Endothelial cell of umbilical vein (primary cell): ENCODE measurements at regions not wholly inside any gene's neighbourhood (a gene's known extent, or its start where the extent isn't known, plus 50 kb on each side); places are given as distances from the start of the nearest gene placed in this dataset.

Experiments
- BruUV-seq: library from RNA; stranded (reverse); fragments of 400-500 nt; replicated peaks from 2 replicates; lab custom pipeline; 2021; lab: Mats Ljungman, UMichigan
- CTCF ChIA-PET: fragments of 300-600, 350-600 bp; sonication (Branson Sonifier 250); formaldehyde crosslinking; loops from one replicate; lab custom pipeline; 2021; ENCODE audit warnings: antibody characterized with exemption, inconsistent platforms; lab: Charles Lee
- POLR2A ChIA-PET: fragments of 300-600, 350-600 bp; sonication (Branson Sonifier 250); formaldehyde crosslinking; loops from one replicate; lab custom pipeline; 2021; ENCODE audit warnings: antibody characterized with exemption, inconsistent platforms; lab: Charles Lee
- DNase-seq: peaks from one replicate; pipeline ENCODE4 v3.0.0-alpha.2; 2011; ENCODE audit warnings: low read depth, low spot score
- FAIRE-seq: peaks from 2 replicates; lab custom pipeline; 2011; peaks lifted over from hg19 to GRCh38; lab: Jason Lieb, UNC
- H2AFZ ChIP-seq: 2 replicates; pipeline ENCODE4 v1.6.0; 2012; ENCODE audit warnings: low read depth, low read length, control low read depth, inconsistent platforms
- H3K27ac ChIP-seq: 2 replicates; pipeline ENCODE4 v1.5.1; 2011; ENCODE audit warnings: low read depth, mild to moderate bottlenecking, control low read depth, low read length, moderate library complexity; ENCODE audit not compliant: insufficient read depth
- H3K27me3 ChIP-seq, 2 experiments: 2 replicates each; pipeline versions ENCODE4 v1.6.0 to v1.6.1; 2011; ENCODE audit warnings: low read length in 2 of 2, mixed read lengths in 1 of 2; ENCODE audit not compliant: control insufficient read depth in 2 of 2, insufficient read depth in 2 of 2
- H3K36me3 ChIP-seq, 2 experiments: 2 replicates in 1 of 2; 3 replicates in 1 of 2; pipeline ENCODE4 v1.5.1; 2011; ENCODE audit warnings: low read length in 2 of 2, mild to moderate bottlenecking in 1 of 2, moderate library complexity in 1 of 2; ENCODE audit not compliant: control insufficient read depth in 2 of 2, insufficient read depth in 2 of 2; ENCODE audit errors: extremely low read depth in 1 of 2
- H3K4me1 ChIP-seq: 3 replicates; pipeline ENCODE4 v1.5.1; 2011; ENCODE audit warnings: mild to moderate bottlenecking, low read length; ENCODE audit not compliant: control insufficient read depth, insufficient read depth; ENCODE audit errors: extremely low read depth
- H3K4me2 ChIP-seq: 2 replicates; pipeline ENCODE4 v1.6.1; 2011; ENCODE audit warnings: low read length, control low read depth, mixed read lengths; ENCODE audit not compliant: insufficient read depth
- H3K4me3 ChIP-seq, 3 experiments: fragments of 200-600 bp in 1 of 3; sonication (generic), shearing (Covaris generic) in 1 of 3; replicated peaks in 1 of 3; 2 replicates each; pipeline ENCODE4 v1.5.1; 2011 to 2016; ENCODE audit warnings: control low read depth in 3 of 3, low read length in 3 of 3, mild to moderate bottlenecking in 2 of 3, inconsistent platforms in 1 of 3, low read depth in 1 of 3, moderate library complexity in 1 of 3; ENCODE audit not compliant: insufficient read depth in 1 of 3
- H3K79me2 ChIP-seq: 2 replicates; pipeline ENCODE4 v1.6.0; 2012; ENCODE audit warnings: low read length, inconsistent platforms; ENCODE audit not compliant: control insufficient read depth, insufficient read depth
- H3K9ac ChIP-seq: replicated peaks from 2 replicates; pipeline ENCODE3; 2011; ENCODE audit warnings: low read length, control low read depth; ENCODE audit not compliant: insufficient read depth; ENCODE audit errors: extremely low read depth
- H3K9me1 ChIP-seq: replicated peaks from 3 replicates; pipeline ENCODE4 v1.6.0; 2011; ENCODE audit warnings: mild to moderate bottlenecking, low read length; ENCODE audit not compliant: control insufficient read depth, insufficient read depth; ENCODE audit errors: extremely low read depth
- H3K9me3 ChIP-seq: replicated peaks from 2 replicates; pipeline ENCODE4 v1.5.1; 2012; ENCODE audit warnings: low read length, inconsistent platforms; ENCODE audit not compliant: control insufficient read depth, insufficient read depth
- H4K20me1 ChIP-seq: replicated peaks from 2 replicates; pipeline ENCODE3; 2011; ENCODE audit warnings: mild to moderate bottlenecking, low read length; ENCODE audit not compliant: control insufficient read depth, insufficient read depth; ENCODE audit errors: extremely low read depth
- EZH2 ChIP-seq: IDR thresholded peaks from 2 replicates; pipeline ENCODE4 v1.6.1; 2012; ENCODE audit warnings: borderline replicate concordance, low read depth, mild to moderate bottlenecking, moderate library complexity, low read length, inconsistent platforms; ENCODE audit not compliant: severe bottlenecking
- FOS ChIP-seq: IDR thresholded peaks from 2 replicates; pipeline ENCODE4 v1.6.1; 2011; ENCODE audit warnings: mild to moderate bottlenecking, low read length, moderate library complexity, borderline replicate concordance; ENCODE audit not compliant: insufficient read depth
- GATA2 ChIP-seq: IDR thresholded peaks from 2 replicates; pipeline ENCODE4 v1.7.0; 2011; ENCODE audit warnings: low read depth, mild to moderate bottlenecking, moderate library complexity, mixed read lengths, low read length; ENCODE audit not compliant: insufficient read length, insufficient read depth
- JUN ChIP-seq: IDR thresholded peaks from 2 replicates; pipeline ENCODE4 v1.6.1; 2011; ENCODE audit warnings: borderline replicate concordance, low read depth; ENCODE audit not compliant: insufficient read length, insufficient read depth
- MYC ChIP-seq: IDR thresholded peaks from one replicate; pipeline ENCODE4 v1.6.1; 2011; ENCODE audit warnings: mild to moderate bottlenecking, low read depth, low read length
- POLR2A ChIP-seq: IDR thresholded peaks from 2 replicates; pipeline ENCODE4 v1.6.1; 2012; ENCODE audit warnings: low read depth, mild to moderate bottlenecking, control low read depth, low read length
- POLR2AphosphoS5 ChIP-seq: IDR thresholded peaks from 2 replicates; pipeline ENCODE4 v1.6.1; 2012; ENCODE audit warnings: low read depth, mild to moderate bottlenecking, control low read depth, low read length, moderate library complexity; ENCODE audit not compliant: insufficient read depth
- dilution Hi-C: fragments of 300-500 bp; cut with MboI; formaldehyde crosslinking; loops from one replicate; pipeline ENCODE4 v1.15.0; 2019; ENCODE audit warnings: low sequenced_read_pairs; ENCODE audit not compliant: extremely low pct_ligation_motif_present
- intact Hi-C: fragments of 100-400 bp; cut with micrococcal nuclease; formaldehyde crosslinking; loops from one replicate; pipeline ENCODE4 v1.10.0; 2022
- TF ChIP-seq, protein P1 (sequence below), 2 donors: IDR thresholded peaks; 1 replicate in 1 of 2; 2 replicates in 1 of 2; pipeline ENCODE4 v1.5.1; 2011; ENCODE audit warnings: low read length in 2 of 2, mild to moderate bottlenecking in 2 of 2, moderate library complexity in 2 of 2, control low read depth in 1 of 2, inconsistent platforms in 1 of 2, low read depth in 1 of 2; ENCODE audit not compliant: insufficient read depth in 1 of 2; ENCODE audit errors: extremely low read depth in 1 of 2
- TF ChIP-seq, protein P2 (sequence below): IDR thresholded peaks from 2 replicates; pipeline ENCODE4 v1.6.1; 2011; ENCODE audit not compliant: insufficient read depth, insufficient read length

DNA sequence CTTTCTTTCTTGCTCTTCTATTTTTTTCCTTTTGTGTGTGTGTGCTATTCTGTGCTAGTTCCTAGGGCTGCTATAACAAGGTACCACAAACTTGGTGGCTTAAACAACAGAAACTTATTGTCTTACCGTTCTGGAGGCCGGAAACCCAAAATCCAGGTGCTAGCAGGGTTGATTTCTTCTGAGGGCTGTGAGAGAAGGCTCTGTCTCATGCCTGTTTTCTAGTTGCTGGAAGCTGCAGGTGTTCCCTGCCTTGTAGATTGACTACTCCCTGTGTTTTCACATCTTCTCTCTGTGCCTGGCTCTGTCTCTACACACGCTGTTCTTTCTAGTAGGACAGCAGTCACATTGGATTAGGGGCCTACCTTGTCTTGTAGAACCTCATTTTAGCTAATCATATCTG, 150.9 kb upstream of the DSCAM start:
- H3K9ac ChIP-seq = no peak overlapping the region
- intact Hi-C loops (no loop called here), dilution Hi-C loops (no loop called here)
- H2AFZ ChIP-seq = no peak overlapping the region
- FAIRE-seq = no peak
- ChIA-PET CTCF (interaction anchor here (0.8 kb wide), 1 partner anchor 17 kb away, joined by 3 read pairs; no protein-coding TSS in a partner anchor), POLR2A (no interaction called here)
- BruUV-seq = no TSS peak
- no peaks in the 10 kb centered on the region for H3K9me1 ChIP-seq
- no peaks in the 10 kb centered on the region for H3K79me2 ChIP-seq
- H3K9me3 ChIP-seq = peaks cover 2% of the 10 kb centered on the region
- H3K27ac ChIP-seq = no peak overlapping the region
- no peak for TF ChIP-seq POLR2AphosphoS5
- TF ChIP-seq EZH2 = no peak
- TF ChIP-seq JUN = no peak
- TF ChIP-seq, protein P1, sequence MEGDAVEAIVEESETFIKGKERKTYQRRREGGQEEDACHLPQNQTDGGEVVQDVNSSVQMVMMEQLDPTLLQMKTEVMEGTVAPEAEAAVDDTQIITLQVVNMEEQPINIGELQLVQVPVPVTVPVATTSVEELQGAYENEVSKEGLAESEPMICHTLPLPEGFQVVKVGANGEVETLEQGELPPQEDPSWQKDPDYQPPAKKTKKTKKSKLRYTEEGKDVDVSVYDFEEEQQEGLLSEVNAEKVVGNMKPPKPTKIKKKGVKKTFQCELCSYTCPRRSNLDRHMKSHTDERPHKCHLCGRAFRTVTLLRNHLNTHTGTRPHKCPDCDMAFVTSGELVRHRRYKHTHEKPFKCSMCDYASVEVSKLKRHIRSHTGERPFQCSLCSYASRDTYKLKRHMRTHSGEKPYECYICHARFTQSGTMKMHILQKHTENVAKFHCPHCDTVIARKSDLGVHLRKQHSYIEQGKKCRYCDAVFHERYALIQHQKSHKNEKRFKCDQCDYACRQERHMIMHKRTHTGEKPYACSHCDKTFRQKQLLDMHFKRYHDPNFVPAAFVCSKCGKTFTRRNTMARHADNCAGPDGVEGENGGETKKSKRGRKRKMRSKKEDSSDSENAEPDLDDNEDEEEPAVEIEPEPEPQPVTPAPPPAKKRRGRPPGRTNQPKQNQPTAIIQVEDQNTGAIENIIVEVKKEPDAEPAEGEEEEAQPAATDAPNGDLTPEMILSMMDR (IDR thresholded peaks at IDR 0.05; ENCODE audit: extremely low read depth in 1 of 2, insufficient read depth in 1 of 2, low read depth in 1 of 2, low read length in 2 of 2) = no peak
- TF ChIP-seq, protein P2, sequence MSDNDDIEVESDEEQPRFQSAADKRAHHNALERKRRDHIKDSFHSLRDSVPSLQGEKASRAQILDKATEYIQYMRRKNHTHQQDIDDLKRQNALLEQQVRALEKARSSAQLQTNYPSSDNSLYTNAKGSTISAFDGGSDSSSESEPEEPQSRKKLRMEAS = no peak
- no peak for TF ChIP-seq POLR2A
- no peak for TF ChIP-seq FOS
- TF ChIP-seq GATA2 = no peak
- TF ChIP-seq MYC = no peak
- no peaks in the 10 kb centered on the region for H4K20me1 ChIP-seq
- DNase-seq = no peak
- H3K27me3 ChIP-seq = no peaks in the 10 kb centered on the region
- no peaks in the 10 kb centered on the region for H3K4me1 ChIP-seq
- no peak overlapping the region for H3K4me2 ChIP-seq
- H3K36me3 ChIP-seq = no peaks in the 10 kb centered on the region
- H3K4me3 ChIP-seq = no peak overlapping the region
